ENCODE measurements at regions not wholly inside any gene's neighbourhood (a gene's known extent, or its start where the extent isn't known, plus 50 kb on each side); places are given as distances from the start of the nearest gene placed in this dataset.

DNA sequence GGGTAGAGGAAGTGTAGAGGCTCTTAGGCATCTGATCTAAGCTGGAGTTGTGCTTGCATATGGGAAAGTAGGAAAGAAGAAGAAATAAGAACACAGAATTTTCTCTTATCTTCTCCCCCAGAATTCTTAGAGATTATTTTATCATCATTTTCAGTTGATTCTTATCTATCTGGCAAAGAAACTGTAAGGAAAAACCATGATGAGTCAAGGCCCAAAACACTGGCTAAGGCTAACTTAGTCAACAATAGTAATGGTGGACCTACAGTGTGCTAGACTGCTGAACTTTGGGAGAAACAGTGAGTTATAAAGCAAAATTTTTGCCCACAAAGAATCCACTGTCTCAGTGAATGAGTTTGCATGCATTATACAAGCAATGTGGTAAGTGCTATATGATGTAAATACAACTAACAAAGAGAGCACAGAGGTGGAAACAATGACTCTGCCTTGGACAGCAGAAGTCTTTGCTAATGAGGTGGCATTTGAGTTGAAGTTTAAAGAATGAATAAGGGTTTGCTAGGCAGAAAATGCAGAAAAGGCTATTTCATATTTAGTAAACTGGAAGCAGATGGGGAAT lies 344.5 kb upstream of the PLET1 start:
- Histone ChIP-seq H3K36me3 (replicated peaks; ENCODE audit: insufficient read depth, low read depth) (no peaks in the 10 kb centered on the region), H3K27me3 (peaks cover 5% of the 10 kb centered on the region), H3K4me2 (no peak overlapping the region), H3K4me3 (no peak overlapping the region), H2AFZ (no peak overlapping the region), H3K27ac (no peak overlapping the region), H3K9me3 (ENCODE audit: low read depth) (no peaks in the 10 kb centered on the region), H3K79me2 (no peaks in the 10 kb centered on the region), H3K9me2 (replicated peaks; ENCODE audit: insufficient read depth) (no peaks in the 10 kb centered on the region), H3K4me1 (ENCODE audit: insufficient read depth) (no peaks in the 10 kb centered on the region), H4K20me1 (ENCODE audit: insufficient read depth, poor library complexity, severe bottlenecking) (no peaks in the 10 kb centered on the region)
- no peak for DNase-seq (ENCODE audit: low spot score)
- no peak for TF ChIP-seq EZH2phosphoT487 (IDR thresholded peaks at IDR 0.05; ENCODE audit: low read depth, severe bottlenecking, unreplicated experiment)
- TF ChIP-seq EZH2 (IDR thresholded peaks at IDR 0.05; ENCODE audit: borderline replicate concordance), result no peak
- TF ChIP-seq, protein P1, sequence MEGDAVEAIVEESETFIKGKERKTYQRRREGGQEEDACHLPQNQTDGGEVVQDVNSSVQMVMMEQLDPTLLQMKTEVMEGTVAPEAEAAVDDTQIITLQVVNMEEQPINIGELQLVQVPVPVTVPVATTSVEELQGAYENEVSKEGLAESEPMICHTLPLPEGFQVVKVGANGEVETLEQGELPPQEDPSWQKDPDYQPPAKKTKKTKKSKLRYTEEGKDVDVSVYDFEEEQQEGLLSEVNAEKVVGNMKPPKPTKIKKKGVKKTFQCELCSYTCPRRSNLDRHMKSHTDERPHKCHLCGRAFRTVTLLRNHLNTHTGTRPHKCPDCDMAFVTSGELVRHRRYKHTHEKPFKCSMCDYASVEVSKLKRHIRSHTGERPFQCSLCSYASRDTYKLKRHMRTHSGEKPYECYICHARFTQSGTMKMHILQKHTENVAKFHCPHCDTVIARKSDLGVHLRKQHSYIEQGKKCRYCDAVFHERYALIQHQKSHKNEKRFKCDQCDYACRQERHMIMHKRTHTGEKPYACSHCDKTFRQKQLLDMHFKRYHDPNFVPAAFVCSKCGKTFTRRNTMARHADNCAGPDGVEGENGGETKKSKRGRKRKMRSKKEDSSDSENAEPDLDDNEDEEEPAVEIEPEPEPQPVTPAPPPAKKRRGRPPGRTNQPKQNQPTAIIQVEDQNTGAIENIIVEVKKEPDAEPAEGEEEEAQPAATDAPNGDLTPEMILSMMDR (IDR thresholded peaks at IDR 0.05; ENCODE audit: poor library complexity), result no peak

DNA sequence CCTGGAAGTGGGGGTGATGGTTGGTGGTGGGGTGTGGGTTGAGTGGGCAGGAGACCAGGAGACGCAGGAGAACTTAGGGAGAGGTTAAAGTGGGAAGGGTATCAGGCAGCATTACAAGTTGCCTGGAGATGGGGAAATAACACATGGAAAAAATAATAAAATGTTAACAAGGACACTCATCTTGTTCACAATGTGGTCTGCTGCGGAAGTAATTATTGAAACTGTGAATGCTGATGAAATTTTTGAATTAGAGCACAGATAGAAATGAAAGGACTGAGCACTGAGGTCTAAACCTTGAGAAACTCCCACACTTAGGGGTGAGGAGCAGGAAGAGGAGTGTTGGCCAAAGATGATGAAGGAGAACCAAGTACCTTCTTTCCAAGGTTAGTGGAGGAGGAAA lies 346.0 kb upstream of the PLET1 start:
- 95% methylated on average over 2 of the region's 2 CpGs for WGBS (ENCODE audit: low lambda C conversion rate, missing lambda C conversion rate)
- Histone ChIP-seq H3K4me3 (no peak overlapping the region), H3K9me2 (replicated peaks; ENCODE audit: insufficient read depth) (no peaks in the 10 kb centered on the region), H3K9me3 (ENCODE audit: low read depth) (no peaks in the 10 kb centered on the region), H2AFZ (no peak overlapping the region), H3K27ac (no peak overlapping the region), H3K4me1 (ENCODE audit: insufficient read depth) (no peaks in the 10 kb centered on the region), H4K20me1 (ENCODE audit: insufficient read depth, poor library complexity, severe bottlenecking) (no peaks in the 10 kb centered on the region), H3K4me2 (no peak overlapping the region), H3K36me3 (replicated peaks; ENCODE audit: insufficient read depth, low read depth) (no peaks in the 10 kb centered on the region), H3K79me2 (no peaks in the 10 kb centered on the region), H3K27me3 (peaks cover 5% of the 10 kb centered on the region)
- DNase-seq (ENCODE audit: low spot score), result no peak
- no peak for TF ChIP-seq EZH2 (IDR thresholded peaks at IDR 0.05; ENCODE audit: borderline replicate concordance)
- no peak for TF ChIP-seq EZH2phosphoT487 (IDR thresholded peaks at IDR 0.05; ENCODE audit: low read depth, severe bottlenecking, unreplicated experiment)
- TF ChIP-seq, protein P1 (IDR thresholded peaks at IDR 0.05; ENCODE audit: poor library complexity), result no peak

DNA sequence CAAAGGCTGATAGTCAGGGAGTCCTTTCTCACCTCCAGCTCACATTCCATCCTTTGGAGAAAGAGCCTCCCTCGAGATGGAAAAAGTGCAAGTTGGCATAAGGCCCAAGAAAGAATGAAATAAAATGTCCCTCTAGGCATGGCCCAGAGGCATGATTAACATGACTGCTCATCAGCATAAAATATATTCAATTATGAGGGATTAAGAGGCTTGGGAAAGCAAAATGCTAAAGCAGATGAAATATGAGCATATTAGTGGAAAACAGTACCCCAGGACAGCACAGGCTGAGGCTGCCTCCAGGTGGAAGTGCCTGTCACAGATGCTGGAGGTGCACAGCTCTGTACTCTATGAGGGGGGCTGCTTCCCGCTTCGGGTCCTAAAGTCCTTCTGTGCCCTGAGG lies 347.8 kb upstream of the PLET1 start:
- no peak for DNase-seq (ENCODE audit: low spot score)
- TF ChIP-seq, protein P1 (IDR thresholded peaks at IDR 0.05; ENCODE audit: poor library complexity), result no peak
- TF ChIP-seq EZH2 (IDR thresholded peaks at IDR 0.05; ENCODE audit: borderline replicate concordance), result no peak
- no peak for TF ChIP-seq EZH2phosphoT487 (IDR thresholded peaks at IDR 0.05; ENCODE audit: low read depth, severe bottlenecking, unreplicated experiment)

DNA sequence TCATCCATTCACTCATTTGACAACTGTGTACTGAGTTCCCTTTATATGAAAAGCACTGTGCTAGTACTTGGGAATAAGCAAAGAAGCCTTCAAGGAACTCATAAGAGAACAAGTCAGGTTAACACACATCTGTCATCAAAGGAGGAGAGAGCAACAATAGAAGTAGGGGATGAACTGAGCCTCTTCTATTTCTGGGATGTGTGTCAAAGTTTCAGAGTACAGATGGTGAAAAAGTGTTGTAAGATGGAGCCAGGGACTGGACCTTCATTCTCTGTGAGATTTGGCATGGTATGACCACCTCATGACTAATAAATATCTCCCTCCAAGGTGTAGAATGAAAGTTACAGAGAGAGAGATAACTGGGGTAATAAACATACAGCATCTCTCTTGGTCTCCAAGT lies 349.8 kb upstream of the PLET1 start:
- H3K27me3 ChIP-seq, result peaks cover 5% of the 10 kb centered on the region
- H3K27ac ChIP-seq, result no peak overlapping the region
- no peaks in the 10 kb centered on the region for H3K79me2 ChIP-seq
- TF ChIP-seq, protein P1 (IDR thresholded peaks at IDR 0.05; ENCODE audit: poor library complexity), result no peak
- TF ChIP-seq EZH2phosphoT487 (IDR thresholded peaks at IDR 0.05; ENCODE audit: low read depth, severe bottlenecking, unreplicated experiment) (no peak), EZH2 (IDR thresholded peaks at IDR 0.05; ENCODE audit: borderline replicate concordance) (no peak)
- DNase-seq (ENCODE audit: low spot score), result no peak
- H3K9me3 ChIP-seq (ENCODE audit: low read depth), result no peaks in the 10 kb centered on the region
- H4K20me1 ChIP-seq (ENCODE audit: insufficient read depth, poor library complexity, severe bottlenecking), result no peaks in the 10 kb centered on the region
- no peak overlapping the region for H3K4me2 ChIP-seq
- H3K9me2 ChIP-seq (replicated peaks; ENCODE audit: insufficient read depth), result no peaks in the 10 kb centered on the region
- H3K36me3 ChIP-seq (replicated peaks; ENCODE audit: insufficient read depth, low read depth), result no peaks in the 10 kb centered on the region
- no peak overlapping the region for H2AFZ ChIP-seq
- H3K4me3 ChIP-seq, result no peak overlapping the region
- H3K4me1 ChIP-seq (ENCODE audit: insufficient read depth), result peaks cover 9% of the 10 kb centered on the region

More for the DNA sequence above, 347.8 kb upstream of the PLET1 start:
- no peak overlapping the region for H3K4me3 ChIP-seq
- 78% methylated on average over 3 of the region's 3 CpGs for WGBS (ENCODE audit: low lambda C conversion rate, missing lambda C conversion rate)
- H3K9me3 ChIP-seq (ENCODE audit: low read depth), result no peaks in the 10 kb centered on the region
- H3K79me2 ChIP-seq, result no peaks in the 10 kb centered on the region
- H3K27ac ChIP-seq, result no peak overlapping the region
- H3K4me2 ChIP-seq, result no peak overlapping the region
- peaks cover 9% of the 10 kb centered on the region for H3K4me1 ChIP-seq (ENCODE audit: insufficient read depth)
- no peak overlapping the region for H2AFZ ChIP-seq
- peaks cover 5% of the 10 kb centered on the region for H3K27me3 ChIP-seq
- no peaks in the 10 kb centered on the region for H3K36me3 ChIP-seq (replicated peaks; ENCODE audit: insufficient read depth, low read depth)
- H3K9me2 ChIP-seq (replicated peaks; ENCODE audit: insufficient read depth), result no peaks in the 10 kb centered on the region
- H4K20me1 ChIP-seq (ENCODE audit: insufficient read depth, poor library complexity, severe bottlenecking), result no peaks in the 10 kb centered on the region

Measured in hepatocyte (in vitro differentiated cells).